ENCODE measurements at regions not wholly inside any gene's neighbourhood (a gene's known extent, or its start where the extent isn't known, plus 50 kb on each side); places are given as distances from the start of the nearest gene placed in this dataset.

GRCh38 chr5:7321724-7322123, 74.2 kb upstream of the ADCY2 start:
- no peak for TF ChIP-seq CTCF (conservative IDR thresholded peaks at IDR 0.05)
- Mint-ChIP-seq H3K27ac (peak overlapping the region in 1 of 3 experiments; percentile 67; a peak in 1 of 7 replicates), H3K27me3 (ENCODE audit: low read depth) (no peaks in the 10 kb centered on the region), H3K4me3 (no peak overlapping the region), H3K36me3 (ENCODE audit: insufficient read depth in 1 of 3, low read depth in 3 of 3) (no peaks in the 10 kb centered on the region), H3K4me1 (peaks cover 9 to 15% of the 10 kb centered on the region in 2 experiments; a peak in 3 of 4 replicates), H3K9me3 (no peaks in the 10 kb centered on the region; a peak in 1 of 5 replicates)
- Histone ChIP-seq H3K79me1 (ENCODE audit: insufficient read depth, low read depth, low read length, poor library complexity, severe bottlenecking) (no peaks in the 10 kb centered on the region), H3K4me1 (ENCODE audit: insufficient read depth, low read length) (no peaks in the 10 kb centered on the region), H3K56ac (ENCODE audit: insufficient read length, low read depth, low read length) (no peak overlapping the region), H4K5ac (ENCODE audit: insufficient read length, low read depth, low read length) (no peak overlapping the region), H2BK12ac (ENCODE audit: insufficient read length, low read depth, low read length) (no peak overlapping the region), H3K79me2 (ENCODE audit: insufficient read depth, low read length) (no peaks in the 10 kb centered on the region), H3K27ac (ENCODE audit: insufficient read length, low read depth, low read length) (no peak overlapping the region), H3K4me2 (ENCODE audit: insufficient read depth, insufficient read length, low read length) (no peak overlapping the region), H3K23me2 (ENCODE audit: insufficient read length, low read depth, low read length, poor library complexity, severe bottlenecking) (no peaks in the 10 kb centered on the region), H3K9ac (ENCODE audit: extremely low read depth, insufficient read length, low read length) (no peak overlapping the region), H3K27me3 (ENCODE audit: insufficient read depth, low read length) (no peaks in the 10 kb centered on the region), H3K4ac (ENCODE audit: low read depth, low read length) (no peak overlapping the region), H2BK5ac (ENCODE audit: insufficient read length, low read length) (no peak overlapping the region), H3K23ac (ENCODE audit: insufficient read length, low read depth, low read length) (no peak overlapping the region), H3K18ac (ENCODE audit: insufficient read length, low read depth, low read length) (no peak overlapping the region), H3K9me3 (ENCODE audit: control insufficient read depth, low read depth, low read length) (no peaks in the 10 kb centered on the region), H2BK20ac (ENCODE audit: low read depth, low read length, poor library complexity, severe bottlenecking) (no peak overlapping the region), H2BK120ac (ENCODE audit: low read depth, low read length, poor library complexity, severe bottlenecking) (no peak overlapping the region), H2AFZ (ENCODE audit: low read length) (no peak overlapping the region), H3K14ac (ENCODE audit: insufficient read depth, low read length) (no peak overlapping the region), H2AK5ac (ENCODE audit: insufficient read length, low read length) (no peak overlapping the region), H4K8ac (replicated peaks; ENCODE audit: insufficient read length, low read depth, low read length) (no peak overlapping the region), H3T11ph (ENCODE audit: low read length) (no peak overlapping the region), H4K91ac (ENCODE audit: insufficient read length, low read depth, low read length) (no peak overlapping the region), H2BK15ac (ENCODE audit: low read depth, low read length) (no peak overlapping the region), H4K20me1 (ENCODE audit: control insufficient read depth, insufficient read depth, insufficient read length) (no peaks in the 10 kb centered on the region)
- no peak for DNase-seq
- WGBS (ENCODE audit: extremely low coverage, insufficient read length, low lambda C conversion rate) = no CpG with 5 or more reads among the region's 2 CpGs

Data from H9 (cell line).